H1 (cell line): ENCODE measurements at regions not wholly inside any gene's neighbourhood (a gene's known extent, or its start where the extent isn't known, plus 50 kb on each side); places are given as distances from the start of the nearest gene placed in this dataset.

Experiments
- CTCF ChIA-PET: fragments of 300-600 bp; sonication (Branson Sonifier 250); formaldehyde crosslinking; loops from one replicate; lab custom pipeline; 2021; ENCODE audit not compliant: partially characterized antibody; lab: Charles Lee
- POLR2A ChIA-PET: fragments of 300-600 bp; sonication (Branson Sonifier 250); formaldehyde crosslinking; loops from one replicate; lab custom pipeline; 2021; ENCODE audit warnings: inconsistent platforms; ENCODE audit not compliant: partially characterized antibody; lab: Charles Lee
- DNase-seq, 2 experiments: peaks; one replicate each; pipeline versions ENCODE4 v3.0.0 to v3.0.0-alpha.2; 2010 to 2022; ENCODE audit warnings: low spot score in 2 of 2, low read depth in 1 of 2, mixed read lengths in 1 of 2
- FAIRE-seq: peaks from 2 replicates; lab custom pipeline; 2011; peaks lifted over from hg19 to GRCh38; lab: Jason Lieb, UNC
- H2AFZ ChIP-seq: 2 replicates; pipeline ENCODE4 v1.8.1; 2012; ENCODE audit warnings: low read length, inconsistent platforms
- H2AK5ac ChIP-seq: 2 replicates; pipeline ENCODE4 v1.6.1; 2013; ENCODE audit warnings: low read depth, low read length
- H2BK120ac ChIP-seq: replicated peaks from 2 replicates; pipeline ENCODE3; 2013; ENCODE audit warnings: low read depth, low read length, inconsistent platforms
- H2BK12ac ChIP-seq: 2 replicates; pipeline ENCODE4 v1.6.1; 2013; ENCODE audit warnings: low read depth, low read length
- H2BK15ac ChIP-seq: 2 replicates; pipeline ENCODE4 v1.6.1; 2013; ENCODE audit warnings: low read length
- H2BK20ac ChIP-seq: 2 replicates; pipeline ENCODE4 v1.6.1; 2013; ENCODE audit warnings: low read length
- H2BK5ac ChIP-seq: 2 replicates; pipeline ENCODE4 v1.6.1; 2013; ENCODE audit warnings: low read depth, low read length
- H3K14ac ChIP-seq: 2 replicates; pipeline ENCODE4 v1.6.1; 2013; ENCODE audit warnings: inconsistent platforms; ENCODE audit not compliant: insufficient read length
- H3K18ac ChIP-seq: 2 replicates; pipeline ENCODE4 v1.6.1; 2013; ENCODE audit warnings: low read length; ENCODE audit errors: extremely low read depth
- H3K23ac ChIP-seq: 2 replicates; pipeline ENCODE4 v1.6.1; 2013; ENCODE audit warnings: inconsistent platforms; ENCODE audit not compliant: insufficient read length
- H3K23me2 ChIP-seq: 2 replicates; pipeline ENCODE4 v1.6.1; 2013; ENCODE audit warnings: low read depth, low read length
- H3K27ac ChIP-seq: 2 replicates; pipeline ENCODE4 v1.6.1; 2011; ENCODE audit warnings: low read depth, low read length, inconsistent platforms
- H3K27me3 ChIP-seq, 4 experiments: replicated peaks in 1 of 4; 1 replicate in 1 of 4; 2 replicates in 3 of 4; pipeline versions ENCODE4 v1.6.1 to v1.8.1; 2011 to 2013; ENCODE audit warnings: low read length in 3 of 4, mild to moderate bottlenecking in 3 of 4, inconsistent platforms in 2 of 4, mixed read lengths in 2 of 4, moderate library complexity in 1 of 4; ENCODE audit not compliant: control insufficient read depth in 3 of 4, insufficient read depth in 3 of 4; ENCODE audit errors: extremely low read depth in 1 of 4
- H3K36me3 ChIP-seq, 4 experiments: 2 replicates each; pipeline versions ENCODE4 v1.6.1 to v1.8.1; 2011 to 2013; ENCODE audit warnings: mild to moderate bottlenecking in 4 of 4, low read length in 3 of 4, moderate library complexity in 2 of 4, control low read depth in 1 of 4, inconsistent platforms in 1 of 4; ENCODE audit not compliant: insufficient read depth in 4 of 4, control insufficient read depth in 2 of 4
- H3K4ac ChIP-seq: replicated peaks from 2 replicates; pipeline ENCODE3; 2013; ENCODE audit warnings: low read length, low read depth, mixed read lengths, inconsistent platforms; ENCODE audit not compliant: insufficient read length
- H3K4me1 ChIP-seq, 4 experiments: replicated peaks in 1 of 4; 1 replicate in 1 of 4; 2 replicates in 3 of 4; pipeline versions ENCODE4 v1.6.1 to v1.8.1; 2011 to 2013; ENCODE audit warnings: low read length in 3 of 4, inconsistent platforms in 2 of 4, mixed read lengths in 1 of 4; ENCODE audit not compliant: insufficient read depth in 4 of 4, control insufficient read depth in 3 of 4
- H3K4me2 ChIP-seq, 2 experiments: 2 replicates each; pipeline versions ENCODE4 v1.6.1 to v1.8.1; 2011 to 2013; ENCODE audit warnings: low read depth in 2 of 2, low read length in 2 of 2, control low read depth in 1 of 2, inconsistent platforms in 1 of 2, mild to moderate bottlenecking in 1 of 2; ENCODE audit not compliant: insufficient read depth in 1 of 2
- H3K4me3 ChIP-seq, 4 experiments: fragments of 200-600, 300-600 bp in 1 of 4; sonication (generic), shearing (Covaris generic), sonication (Bioruptor Twin) in 1 of 4; 2 replicates each; pipeline versions ENCODE4 v1.5.1 to v1.8.1; 2011 to 2016; ENCODE audit warnings: low read length in 4 of 4, low read depth in 3 of 4, control low read depth in 2 of 4, inconsistent platforms in 2 of 4, mild to moderate bottlenecking in 2 of 4, mixed read lengths in 1 of 4, moderate library complexity in 1 of 4; ENCODE audit not compliant: insufficient read depth in 2 of 4; ENCODE audit errors: extremely low read depth in 1 of 4
- H3K56ac ChIP-seq: replicated peaks from 2 replicates; pipeline ENCODE3; 2013; ENCODE audit warnings: low read depth, mild to moderate bottlenecking, mixed read lengths, low read length, inconsistent platforms; ENCODE audit not compliant: insufficient read length
- H3K79me1 ChIP-seq: 2 replicates; pipeline ENCODE4 v1.6.1; 2013; ENCODE audit warnings: low read depth, low read length, control low read depth
- H3K79me2 ChIP-seq, 2 experiments: 2 replicates each; pipeline versions ENCODE4 v1.6.1 to v1.8.1; 2012 to 2013; ENCODE audit warnings: low read length in 2 of 2, mild to moderate bottlenecking in 2 of 2, inconsistent platforms in 1 of 2; ENCODE audit not compliant: insufficient read depth in 2 of 2, control insufficient read depth in 1 of 2
- H3K9ac ChIP-seq, 4 experiments: replicated peaks in 1 of 4; 1 replicate in 1 of 4; 2 replicates in 3 of 4; pipeline versions ENCODE4 v1.6.1 to v1.8.1; 2011 to 2013; ENCODE audit warnings: low read depth in 3 of 4, low read length in 3 of 4, control low read depth in 2 of 4, mild to moderate bottlenecking in 2 of 4, moderate library complexity in 2 of 4, inconsistent platforms in 1 of 4; ENCODE audit errors: extremely low read depth in 1 of 4
- H3K9me3 ChIP-seq, 2 experiments: 2 replicates each; pipeline versions ENCODE4 v1.6.1 to v1.8.1; 2012 to 2013; ENCODE audit warnings: mild to moderate bottlenecking in 2 of 2, moderate library complexity in 2 of 2, control low read depth in 1 of 2, inconsistent platforms in 1 of 2, low read depth in 1 of 2, low read length in 1 of 2, mixed read lengths in 1 of 2; ENCODE audit not compliant: insufficient read depth in 2 of 2
- H4K20me1 ChIP-seq, 2 experiments: replicated peaks in 1 of 2; 2 replicates each; pipeline versions ENCODE3 to v1.8.1; 2011 to 2013; ENCODE audit warnings: inconsistent platforms in 2 of 2, low read length in 2 of 2, mild to moderate bottlenecking in 1 of 2; ENCODE audit not compliant: insufficient read depth in 2 of 2, control insufficient read depth in 1 of 2
- H4K5ac ChIP-seq: 2 replicates; pipeline ENCODE4 v1.6.1; 2013; ENCODE audit warnings: low read length, low read depth, mixed read lengths, inconsistent platforms; ENCODE audit not compliant: insufficient read length
- H4K8ac ChIP-seq: 2 replicates; pipeline ENCODE4 v1.8.0; 2013; ENCODE audit warnings: mild to moderate bottlenecking, moderate library complexity, low read length, inconsistent platforms; ENCODE audit not compliant: insufficient read depth; ENCODE audit errors: extremely low read depth
- H4K91ac ChIP-seq: replicated peaks from 2 replicates; pipeline ENCODE3; 2013; ENCODE audit warnings: low read length, mixed read lengths, inconsistent platforms; ENCODE audit not compliant: insufficient read length
- E2F6 ChIP-seq: IDR thresholded peaks from 2 replicates; pipeline ENCODE4 v1.6.1; 2012; ENCODE audit warnings: inconsistent platforms
- EP300 ChIP-seq, 2 experiments: IDR thresholded peaks; 1 replicate in 1 of 2; 2 replicates in 1 of 2; pipeline ENCODE4 v1.6.1; 2011 to 2012; ENCODE audit warnings: low read depth in 2 of 2, low read length in 2 of 2, mild to moderate bottlenecking in 2 of 2, borderline replicate concordance in 1 of 2, inconsistent platforms in 1 of 2, moderate library complexity in 1 of 2
- SIX5 ChIP-seq: IDR thresholded peaks from 2 replicates; pipeline ENCODE4 v1.6.1; 2011; ENCODE audit warnings: mild to moderate bottlenecking, low read depth, low read length
- SP4 ChIP-seq: IDR thresholded peaks from 2 replicates; pipeline ENCODE4 v1.6.1; 2012; ENCODE audit warnings: low read length, inconsistent platforms
- TBP ChIP-seq: IDR thresholded peaks from 2 replicates; pipeline ENCODE4 v1.6.1; 2011; ENCODE audit warnings: low read depth, low read length, improper control_type of control experiment
- WGBS, 2 experiments: shearing (Covaris generic) in 1 of 2; methylation state at CpG; one replicate each; pipeline versions ENCODE4 v1.1.6 to v1.1.7; 2013 to 2015; ENCODE audit warnings: low lambda C conversion rate in 2 of 2, mixed read lengths in 2 of 2, inconsistent platforms in 1 of 2, low coverage in 1 of 2, missing lambda C conversion rate in 1 of 2; ENCODE audit not compliant: insufficient replicate concordance in 2 of 2, insufficient coverage in 1 of 2, insufficient read length in 1 of 2; ENCODE audit errors: extremely low coverage in 1 of 2, missing lambda C conversion rate in 1 of 2; 5-methylcytosine and 5-hydroxymethylcytosine counted together

GRCh38 chrX:30156880-30157560 lies 58.3 kb upstream of the MAGEB2 start:
- H2BK5ac ChIP-seq, result no peak overlapping the region
- no peaks in the 10 kb centered on the region for H3K79me2 ChIP-seq
- no peak overlapping the region for H2AK5ac ChIP-seq
- H3K36me3 ChIP-seq, result no peaks in the 10 kb centered on the region
- no peaks in the 10 kb centered on the region for H3K23me2 ChIP-seq
- no peak overlapping the region for H3K4ac ChIP-seq
- POLR2A ChIA-PET, result no interaction called here
- 92% methylated on average over 4 of the region's 4 CpGs; no CpG with 5 or more reads in 1 of the 2 experiments for WGBS, 2 experiments
- no peak overlapping the region for H2AFZ ChIP-seq
- H3K79me1 ChIP-seq, result no peaks in the 10 kb centered on the region
- H3K4me3 ChIP-seq, result no peak overlapping the region
- no peaks in the 10 kb centered on the region for H3K27me3 ChIP-seq
- no peak overlapping the region for H2BK12ac ChIP-seq
- H4K91ac ChIP-seq, result no peak overlapping the region
- peaks cover 0 to 6% (median 0%) of the 10 kb centered on the region in 4 experiments; a peak in 1 of 7 replicates for H3K4me1 ChIP-seq
- DNase-seq (no peak), FAIRE-seq (peak; percentile 62)
- H3K18ac ChIP-seq, result no peak overlapping the region
- H3K23ac ChIP-seq, result no peak overlapping the region
- no peak overlapping the region for H3K4me2 ChIP-seq
- H4K5ac ChIP-seq, result no peak overlapping the region
- no peak for TF ChIP-seq SP4
- no peak for TF ChIP-seq EP300 (IDR thresholded peaks at IDR 0.05; ENCODE audit: borderline replicate concordance in 1 of 2, low read depth in 2 of 2, low read length in 2 of 2)
- no peak for TF ChIP-seq SIX5
- TF ChIP-seq TBP, result no peak
- no peak for TF ChIP-seq E2F6
- H3K9ac ChIP-seq, result no peak overlapping the region
- no peak overlapping the region for H2BK15ac ChIP-seq
- H2BK120ac ChIP-seq, result no peak overlapping the region
- H3K56ac ChIP-seq, result no peak overlapping the region
- H3K9me3 ChIP-seq, result no peaks in the 10 kb centered on the region
- H2BK20ac ChIP-seq, result no peak overlapping the region
- H3K27ac ChIP-seq, result no peak overlapping the region
- H4K8ac ChIP-seq, result no peak overlapping the region
- no peaks in the 10 kb centered on the region for H4K20me1 ChIP-seq
- CTCF ChIA-PET, result interaction anchor here (0.6 to 1.2 kb wide), 4 partner anchors 16 to 321 kb away, joined by 3 to 4 read pairs (median 3); partner anchors contain the start of gene NR0B1
- H3K14ac ChIP-seq, result no peak overlapping the region
